Trophoblast cell (in vitro differentiated cells and primary cell): ENCODE measurements at regions not wholly inside any gene's neighbourhood (a gene's known extent, or its start where the extent isn't known, plus 50 kb on each side); places are given as distances from the start of the nearest gene placed in this dataset.

Experiments
- DNase-seq, 2 donors: peaks; one replicate each; pipeline ENCODE4 v3.0.0-alpha.2; 2016
- H2AFZ ChIP-seq: 2 replicates; pipeline ENCODE4 v1.6.1; 2013; ENCODE audit warnings: low read length, moderate library complexity, mild to moderate bottlenecking; ENCODE audit not compliant: insufficient read depth, poor library complexity
- H2AK5ac ChIP-seq: 2 replicates; pipeline ENCODE4 v1.6.1; 2013; ENCODE audit warnings: mild to moderate bottlenecking, low read length
- H2BK120ac ChIP-seq: 2 replicates; pipeline ENCODE4 v1.6.1; 2013; ENCODE audit warnings: low read length, mild to moderate bottlenecking, moderate library complexity; ENCODE audit not compliant: insufficient read depth, poor library complexity
- H2BK12ac ChIP-seq: 2 replicates; pipeline ENCODE4 v1.6.1; 2013; ENCODE audit warnings: mild to moderate bottlenecking, low read length, moderate library complexity
- H2BK5ac ChIP-seq: 2 replicates; pipeline ENCODE4 v1.6.1; 2013; ENCODE audit warnings: low read length, low read depth, moderate library complexity, mild to moderate bottlenecking; ENCODE audit not compliant: poor library complexity
- H3K14ac ChIP-seq: 2 replicates; pipeline ENCODE4 v1.6.1; 2013; ENCODE audit warnings: mild to moderate bottlenecking, low read length
- H3K18ac ChIP-seq: 2 replicates; pipeline ENCODE4 v1.6.1; 2013; ENCODE audit warnings: mild to moderate bottlenecking, low read length
- H3K23ac ChIP-seq: 2 replicates; pipeline ENCODE4 v1.6.1; 2013; ENCODE audit warnings: low read length
- H3K27ac ChIP-seq: 2 replicates; pipeline ENCODE4 v1.5.1; 2013; ENCODE audit warnings: low read depth, mild to moderate bottlenecking, inconsistent platforms, low read length, moderate library complexity
- H3K27me3 ChIP-seq: 2 replicates; pipeline ENCODE4 v1.6.1; 2013; ENCODE audit warnings: inconsistent platforms, mild to moderate bottlenecking, low read length, moderate library complexity; ENCODE audit not compliant: insufficient read depth
- H3K36me3 ChIP-seq, 2 experiments: 1 replicate in 1 of 2; 2 replicates in 1 of 2; pipeline ENCODE4 v1.6.1; 2013; ENCODE audit warnings: low read length in 2 of 2, mild to moderate bottlenecking in 2 of 2, moderate library complexity in 1 of 2; ENCODE audit not compliant: insufficient read depth in 2 of 2, control insufficient read depth in 1 of 2
- H3K4ac ChIP-seq: 2 replicates; pipeline ENCODE4 v1.6.1; 2013; ENCODE audit warnings: low read depth, mild to moderate bottlenecking, low read length, moderate library complexity
- H3K4me1 ChIP-seq, 2 experiments: 1 replicate in 1 of 2; 2 replicates in 1 of 2; pipeline ENCODE4 v1.6.1; 2013; ENCODE audit warnings: low read length in 2 of 2, mild to moderate bottlenecking in 2 of 2, moderate library complexity in 1 of 2; ENCODE audit not compliant: insufficient read depth in 2 of 2, control insufficient read depth in 1 of 2
- H3K4me2 ChIP-seq: 2 replicates; pipeline ENCODE4 v1.6.1; 2013; ENCODE audit warnings: inconsistent platforms, mild to moderate bottlenecking, low read length, moderate library complexity
- H3K4me3 ChIP-seq: 2 replicates; pipeline ENCODE4 v1.5.1; 2013; ENCODE audit warnings: mild to moderate bottlenecking, low read depth, low read length, inconsistent platforms
- H3K79me1 ChIP-seq: one replicate; pipeline ENCODE4 v1.6.1; 2013; ENCODE audit warnings: low read length
- H3K79me2 ChIP-seq: 2 replicates; pipeline ENCODE4 v1.6.1; 2013; ENCODE audit warnings: low read length, mild to moderate bottlenecking; ENCODE audit not compliant: control insufficient read depth, insufficient read depth, poor library complexity
- H3K9ac ChIP-seq: 2 replicates; pipeline ENCODE4 v1.6.1; 2013; ENCODE audit warnings: mild to moderate bottlenecking, low read length
- H3K9me3 ChIP-seq: 2 replicates; pipeline ENCODE4 v1.6.1; 2013; ENCODE audit warnings: low read depth, mild to moderate bottlenecking, control low read depth, inconsistent platforms, low read length; ENCODE audit not compliant: insufficient read depth
- H4K12ac ChIP-seq: 2 replicates; pipeline ENCODE4 v1.6.1; 2013; ENCODE audit warnings: low read depth, mild to moderate bottlenecking, low read length, moderate library complexity
- H4K8ac ChIP-seq: 2 replicates; pipeline ENCODE4 v1.6.1; 2013; ENCODE audit warnings: low read depth, mild to moderate bottlenecking, low read length, moderate library complexity
- H4K91ac ChIP-seq: one replicate; pipeline ENCODE4 v1.6.1; 2013; ENCODE audit warnings: low read depth, mild to moderate bottlenecking, low read length, moderate library complexity
- WGBS: extraction: QIAGEN DNeasy Blood & Tissue Kit; methylation state at CpG from one replicate; pipeline ENCODE4 v1.1.7; 2013; ENCODE audit warnings: missing lambda C conversion rate; ENCODE audit not compliant: insufficient read length, insufficient coverage; ENCODE audit errors: extremely low coverage; 5-methylcytosine and 5-hydroxymethylcytosine counted together

DNA sequence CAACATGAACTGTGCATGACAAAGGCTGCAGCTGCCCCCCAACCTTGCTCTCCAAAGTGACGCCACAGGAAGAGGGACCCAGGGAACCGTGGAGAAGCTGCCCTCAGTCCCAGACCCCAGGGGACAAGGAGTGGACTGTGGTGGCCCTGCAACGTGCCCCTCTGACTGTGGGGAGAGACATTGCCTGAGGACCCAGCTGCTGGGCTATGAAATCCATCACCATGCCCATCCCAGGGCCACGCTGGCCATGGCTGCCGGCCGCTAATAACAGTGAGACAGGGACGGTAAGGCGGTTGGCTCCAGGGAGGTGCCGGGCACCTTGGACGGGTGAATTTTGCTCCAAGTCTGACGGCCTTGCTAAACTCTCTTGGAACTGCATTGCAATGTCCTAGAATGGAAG, 211.3 kb upstream of the HDAC4 start:
- H3K23ac ChIP-seq: no peak overlapping the region
- H3K9ac ChIP-seq: no peak overlapping the region
- no peaks in the 10 kb centered on the region for H3K9me3 ChIP-seq
- no peak overlapping the region for H2AFZ ChIP-seq
- no peak overlapping the region for H3K18ac ChIP-seq
- no peaks in the 10 kb centered on the region for H3K36me3 ChIP-seq
- no peaks in the 10 kb centered on the region for H3K27me3 ChIP-seq
- no peak overlapping the region for H3K4me3 ChIP-seq
- no peak overlapping the region for H2BK12ac ChIP-seq
- no peak overlapping the region for H3K27ac ChIP-seq
- no peak overlapping the region for H2BK5ac ChIP-seq
- DNase-seq: no peak
- H2AK5ac ChIP-seq: no peak overlapping the region
- no CpG with 5 or more reads among the region's 11 CpGs for WGBS
- no peaks in the 10 kb centered on the region for H3K4me1 ChIP-seq
- H3K4ac ChIP-seq: no peak overlapping the region
- H2BK120ac ChIP-seq: no peak overlapping the region
- no peaks in the 10 kb centered on the region for H3K79me2 ChIP-seq
- H4K8ac ChIP-seq: no peak overlapping the region
- H3K4me2 ChIP-seq: no peak overlapping the region
- H4K12ac ChIP-seq: no peak overlapping the region
- H4K91ac ChIP-seq: no peak overlapping the region
- H3K14ac ChIP-seq: no peak overlapping the region
- H3K79me1 ChIP-seq: no peaks in the 10 kb centered on the region

DNA sequence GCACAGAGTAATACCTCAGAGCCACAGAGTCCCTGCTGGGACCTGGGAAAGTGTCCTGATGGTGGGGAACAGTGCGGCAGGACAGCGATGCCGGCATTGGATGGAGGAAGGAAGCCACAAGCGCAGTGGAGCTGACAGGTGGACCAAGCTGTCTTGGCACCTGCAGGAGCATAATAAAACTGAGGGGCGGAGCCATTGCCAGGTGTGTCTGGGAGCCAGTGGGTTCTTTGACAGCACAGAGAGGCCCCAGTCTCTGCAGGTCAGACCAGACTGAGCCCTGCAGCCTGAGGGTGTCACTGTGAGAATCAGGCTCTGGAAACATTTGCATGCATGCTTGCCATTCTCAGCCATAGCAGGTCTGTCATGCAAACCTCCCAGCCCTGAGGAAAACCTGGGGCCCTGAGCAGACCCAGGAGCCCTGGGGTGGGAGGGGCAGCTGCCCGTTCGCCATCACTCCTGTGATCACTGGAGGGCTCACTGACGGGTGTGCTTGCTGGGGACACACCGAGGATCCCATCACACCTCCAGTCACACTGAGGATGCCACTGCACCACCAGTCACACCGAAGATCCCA, 210.5 kb upstream of the HDAC4 start:
- Histone ChIP-seq H4K12ac (no peak overlapping the region), H4K8ac (no peak overlapping the region), H3K36me3 (no peaks in the 10 kb centered on the region), H3K14ac (no peak overlapping the region), H2AK5ac (no peak overlapping the region), H3K27ac (no peak overlapping the region), H2AFZ (no peak overlapping the region), H2BK5ac (no peak overlapping the region), H2BK120ac (no peak overlapping the region), H3K79me2 (no peaks in the 10 kb centered on the region), H3K9ac (no peak overlapping the region), H3K4me1 (no peaks in the 10 kb centered on the region), H3K18ac (no peak overlapping the region), H3K4me2 (no peak overlapping the region), H3K79me1 (no peaks in the 10 kb centered on the region), H3K4ac (no peak overlapping the region), H3K9me3 (no peaks in the 10 kb centered on the region), H3K4me3 (no peak overlapping the region), H3K27me3 (no peaks in the 10 kb centered on the region), H3K23ac (no peak overlapping the region), H4K91ac (no peak overlapping the region), H2BK12ac (no peak overlapping the region)
- no peak for DNase-seq
- no CpG with 5 or more reads among the region's 10 CpGs for WGBS

GRCh38 chr2:239610457-239611221, 209.8 kb upstream of the HDAC4 start:
- no peaks in the 10 kb centered on the region for H3K36me3 ChIP-seq
- H3K4me1 ChIP-seq: no peaks in the 10 kb centered on the region
- no CpG with 5 or more reads among the region's 9 CpGs for WGBS
- H3K4me3 ChIP-seq: peak overlapping the region; percentile 6
- no peak overlapping the region for H4K8ac ChIP-seq
- no peaks in the 10 kb centered on the region for H3K9me3 ChIP-seq
- H3K4me2 ChIP-seq: no peak overlapping the region
- no peak overlapping the region for H4K91ac ChIP-seq
- no peaks in the 10 kb centered on the region for H3K79me1 ChIP-seq
- no peak overlapping the region for H3K18ac ChIP-seq
- no peak overlapping the region for H3K27ac ChIP-seq
- DNase-seq: no peak
- H3K14ac ChIP-seq: no peak overlapping the region
- no peak overlapping the region for H2BK5ac ChIP-seq
- no peak overlapping the region for H2BK120ac ChIP-seq
- no peak overlapping the region for H3K4ac ChIP-seq
- no peak overlapping the region for H2AFZ ChIP-seq
- H2AK5ac ChIP-seq: no peak overlapping the region
- H4K12ac ChIP-seq: no peak overlapping the region
- no peak overlapping the region for H3K23ac ChIP-seq
- no peak overlapping the region for H2BK12ac ChIP-seq
- no peaks in the 10 kb centered on the region for H3K79me2 ChIP-seq
- H3K9ac ChIP-seq: no peak overlapping the region
- H3K27me3 ChIP-seq: no peaks in the 10 kb centered on the region

- WGBS: no CpG with 5 or more reads among the region's 26 CpGs
- no peaks in the 10 kb centered on the region for H3K79me2 ChIP-seq
- H3K4me3 ChIP-seq: no peak overlapping the region
- no peaks in the 10 kb centered on the region for H3K79me1 ChIP-seq
- no peak overlapping the region for H3K9ac ChIP-seq
- no peak overlapping the region for H2BK5ac ChIP-seq
- H2AFZ ChIP-seq: no peak overlapping the region
- no peak overlapping the region for H2AK5ac ChIP-seq
- no peak overlapping the region for H4K8ac ChIP-seq
- no peaks in the 10 kb centered on the region for H3K9me3 ChIP-seq
- no peaks in the 10 kb centered on the region for H3K27me3 ChIP-seq
- H4K91ac ChIP-seq: no peak overlapping the region
- no peak overlapping the region for H2BK120ac ChIP-seq
- H3K27ac ChIP-seq: no peak overlapping the region
- H3K4ac ChIP-seq: no peak overlapping the region
- H3K36me3 ChIP-seq: no peaks in the 10 kb centered on the region
- no peaks in the 10 kb centered on the region for H3K4me1 ChIP-seq
- no peak for DNase-seq
- no peak overlapping the region for H3K23ac ChIP-seq
- no peak overlapping the region for H4K12ac ChIP-seq
- H3K18ac ChIP-seq: no peak overlapping the region
- no peak overlapping the region for H2BK12ac ChIP-seq
- H3K4me2 ChIP-seq: no peak overlapping the region
- no peak overlapping the region for H3K14ac ChIP-seq
Measured at GRCh38 chr2:239609607-239610310, 208.9 kb upstream of the HDAC4 start.
